Endothelial cell of umbilical vein (primary cell): ENCODE measurements at regions not wholly inside any gene's neighbourhood (a gene's known extent, or its start where the extent isn't known, plus 50 kb on each side); places are given as distances from the start of the nearest gene placed in this dataset.

ENCODE experiments used
- CTCF ChIP-seq, 2 donors: IDR thresholded peaks; 1 replicate in 1 of 2; 2 replicates in 1 of 2; pipeline ENCODE4 v1.5.1; 2011; ENCODE audit warnings: low read length in 2 of 2, mild to moderate bottlenecking in 2 of 2, moderate library complexity in 2 of 2, control low read depth in 1 of 2, inconsistent platforms in 1 of 2, low read depth in 1 of 2; ENCODE audit not compliant: insufficient read depth in 1 of 2; ENCODE audit errors: extremely low read depth in 1 of 2
- EZH2 ChIP-seq: IDR thresholded peaks from 2 replicates; pipeline ENCODE4 v1.6.1; 2012; ENCODE audit warnings: borderline replicate concordance, low read depth, mild to moderate bottlenecking, moderate library complexity, low read length, inconsistent platforms; ENCODE audit not compliant: severe bottlenecking
- FOS ChIP-seq: IDR thresholded peaks from 2 replicates; pipeline ENCODE4 v1.6.1; 2011; ENCODE audit warnings: mild to moderate bottlenecking, low read length, moderate library complexity, borderline replicate concordance; ENCODE audit not compliant: insufficient read depth
- GATA2 ChIP-seq: IDR thresholded peaks from 2 replicates; pipeline ENCODE4 v1.7.0; 2011; ENCODE audit warnings: low read depth, mild to moderate bottlenecking, moderate library complexity, mixed read lengths, low read length; ENCODE audit not compliant: insufficient read length, insufficient read depth
- JUN ChIP-seq: IDR thresholded peaks from 2 replicates; pipeline ENCODE4 v1.6.1; 2011; ENCODE audit warnings: borderline replicate concordance, low read depth; ENCODE audit not compliant: insufficient read length, insufficient read depth
- MYC ChIP-seq: IDR thresholded peaks from one replicate; pipeline ENCODE4 v1.6.1; 2011; ENCODE audit warnings: mild to moderate bottlenecking, low read depth, low read length
- POLR2A ChIP-seq: IDR thresholded peaks from 2 replicates; pipeline ENCODE4 v1.6.1; 2012; ENCODE audit warnings: low read depth, mild to moderate bottlenecking, control low read depth, low read length
- POLR2AphosphoS5 ChIP-seq: IDR thresholded peaks from 2 replicates; pipeline ENCODE4 v1.6.1; 2012; ENCODE audit warnings: low read depth, mild to moderate bottlenecking, control low read depth, low read length, moderate library complexity; ENCODE audit not compliant: insufficient read depth
- TF ChIP-seq, protein P1 (sequence below): IDR thresholded peaks from 2 replicates; pipeline ENCODE4 v1.6.1; 2011; ENCODE audit not compliant: insufficient read depth, insufficient read length

DNA sequence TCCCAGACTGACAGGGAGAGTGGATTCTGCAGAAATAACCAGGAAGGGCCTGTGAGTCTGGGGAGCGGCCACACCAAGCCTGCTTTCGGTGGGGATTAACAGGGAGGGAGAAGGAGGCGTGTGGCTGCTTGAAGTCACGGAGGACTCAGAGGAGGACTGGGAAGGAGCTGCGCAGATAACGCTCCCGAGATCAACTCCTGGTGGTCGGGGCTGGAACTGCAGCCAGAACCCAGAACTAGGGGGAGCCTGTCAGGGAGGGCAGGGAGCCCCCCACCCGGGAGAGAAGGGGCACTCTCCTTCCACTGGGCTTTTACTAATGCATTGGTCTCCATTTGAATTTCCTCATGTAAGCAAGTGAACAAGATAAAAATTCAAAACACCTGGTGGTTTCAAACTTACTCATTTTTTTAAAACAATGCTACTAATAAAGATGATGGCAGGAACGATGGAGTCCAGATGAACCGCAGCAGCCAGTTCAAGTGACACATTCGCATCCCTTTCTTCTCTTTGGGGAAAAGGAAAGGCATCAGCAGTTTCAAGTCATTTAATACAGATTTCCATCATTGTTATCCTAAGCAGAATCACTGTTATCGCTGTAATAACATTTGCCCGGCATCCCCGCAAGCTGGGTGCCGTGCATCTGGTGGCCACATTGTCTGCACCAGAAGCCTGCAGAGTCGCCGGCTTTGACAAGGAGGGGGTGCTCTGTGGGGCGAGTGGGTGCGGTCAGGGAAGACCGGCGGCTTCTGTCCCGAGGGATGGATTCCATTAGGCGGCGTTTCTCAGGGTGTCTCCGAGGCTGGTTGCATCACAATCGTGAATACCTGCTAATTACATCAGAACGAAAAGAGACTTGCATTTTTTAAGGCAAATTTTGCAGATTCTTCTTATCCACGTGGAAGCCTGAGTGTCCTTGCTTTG lies 183.0 kb downstream of the FOXL1 start:
- no peak for TF ChIP-seq POLR2A
- peak; percentile 91 to 96 for TF ChIP-seq CTCF (IDR thresholded peaks at IDR 0.05; ENCODE audit: extremely low read depth in 1 of 2, insufficient read depth in 1 of 2, low read depth in 1 of 2, low read length in 2 of 2)
- TF ChIP-seq JUN, result no peak
- TF ChIP-seq EZH2, result no peak
- no peak for TF ChIP-seq FOS
- TF ChIP-seq, protein P1, sequence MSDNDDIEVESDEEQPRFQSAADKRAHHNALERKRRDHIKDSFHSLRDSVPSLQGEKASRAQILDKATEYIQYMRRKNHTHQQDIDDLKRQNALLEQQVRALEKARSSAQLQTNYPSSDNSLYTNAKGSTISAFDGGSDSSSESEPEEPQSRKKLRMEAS, result no peak
- TF ChIP-seq POLR2AphosphoS5, result no peak
- no peak for TF ChIP-seq MYC
- TF ChIP-seq GATA2, result no peak
